Esophagus muscularis mucosa (tissue), 4 donors: ENCODE measurements at regions not wholly inside any gene's neighbourhood (a gene's known extent, or its start where the extent isn't known, plus 50 kb on each side); places are given as distances from the start of the nearest gene placed in this dataset.

Experiments used
- DNase-seq: peaks from one replicate; pipeline ENCODE4 v3.0.0-alpha.2; 2017; ENCODE audit errors: extremely low spot score
- H3K27ac ChIP-seq, 4 donors: fragments of 200-600 bp; sonication (generic); replicated peaks in 1 of 4; 1 replicate in 3 of 4; 2 replicates in 1 of 4; pipeline ENCODE4 v1.5.1; 2016 to 2019; ENCODE audit warnings: mild to moderate bottlenecking in 1 of 4
- H3K27me3 ChIP-seq, 4 donors: fragments of 200-600 bp; sonication (generic); one replicate each; pipeline versions ENCODE4 v1.5.1 to v1.6.0; 2016 to 2019
- H3K36me3 ChIP-seq, 4 donors: fragments of 200-600 bp; sonication (generic); one replicate each; pipeline ENCODE4 v1.5.1; 2016 to 2019
- H3K4me1 ChIP-seq, 4 donors: fragments of 200-600 bp; sonication (generic); one replicate each; pipeline ENCODE4 v1.5.1; 2016 to 2019
- H3K4me3 ChIP-seq, 4 donors: fragments of 200-600 bp; sonication (generic); 1 replicate in 2 of 4; 2 replicates in 2 of 4; pipeline ENCODE4 v1.5.1; 2016 to 2019; ENCODE audit warnings: mild to moderate bottlenecking in 4 of 4, moderate library complexity in 1 of 4
- H3K9me3 ChIP-seq, 4 donors: fragments of 200-600 bp; sonication (generic); 1 replicate in 3 of 4; 2 replicates in 1 of 4; pipeline ENCODE4 v1.5.1; 2016 to 2019
- EP300 ChIP-seq: sonication (generic); formaldehyde crosslinking; IDR thresholded peaks from one replicate; pipeline ENCODE4 v1.6.1; 2017; ENCODE audit warnings: antibody characterized with exemption
- POLR2A ChIP-seq: fragments of 450-650 bp; IDR thresholded peaks from one replicate; pipeline ENCODE4 v1.6.1; 2017; ENCODE audit warnings: antibody characterized with exemption, moderate library complexity, mild to moderate bottlenecking, low read depth
- POLR2AphosphoS5 ChIP-seq, 2 donors: sonication (generic); formaldehyde crosslinking; IDR thresholded peaks; one replicate each; pipeline ENCODE4 v1.6.1; 2017; ENCODE audit warnings: antibody characterized with exemption in 2 of 2
- WGBS: methylation state at CpG from one replicate; pipeline ENCODE4 v1.1.5; 2018; 5-methylcytosine and 5-hydroxymethylcytosine counted together
- intact Hi-C: fragments of 100-400 bp; cut with DNase I; formaldehyde crosslinking; loops from one replicate; pipeline ENCODE4 v1.15.1; 2023
- TF ChIP-seq, protein P1 (sequence below), 3 experiments: fragments of 200-600 bp in 2 of 3; fragments of 450-650 bp in 1 of 3; sonication (generic) in 2 of 3; IDR thresholded peaks; one replicate each; pipeline ENCODE4 v1.5.1; 2017 to 2019; ENCODE audit warnings: antibody characterized with exemption in 3 of 3, mild to moderate bottlenecking in 2 of 3, moderate library complexity in 1 of 3

DNA sequence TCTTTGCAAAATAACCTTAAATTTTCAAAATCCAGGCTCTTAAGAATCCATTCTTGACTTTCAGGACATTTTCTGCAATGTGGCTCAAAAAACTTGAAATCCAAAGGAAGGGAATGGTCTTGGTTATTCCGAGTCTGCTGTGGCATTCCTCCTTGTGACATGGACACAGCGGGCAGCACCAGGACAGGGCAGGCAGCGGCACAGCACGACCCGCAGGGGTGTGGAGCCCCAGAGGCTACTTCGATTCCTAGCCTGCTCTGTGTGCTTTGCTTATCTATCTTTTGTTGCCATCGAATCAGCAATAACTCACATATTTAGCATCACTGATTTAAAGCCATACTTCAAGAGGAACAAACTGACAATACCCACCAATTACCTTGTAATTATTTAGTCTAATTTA is 420.2 kb upstream of the IRX1 start:
- Histone ChIP-seq H3K9me3 (peaks cover 0 to 3% (median 1%) of the 10 kb centered on the region in 4 donors), H3K27ac (no peak overlapping the region), H3K36me3 (no peaks in the 10 kb centered on the region), H3K27me3 (peaks cover 0 to 13% (median 0%) of the 10 kb centered on the region in 4 donors), H3K4me1 (no peaks in the 10 kb centered on the region), H3K4me3 (no peak overlapping the region)
- intact Hi-C loops, result no loop called here
- 71% methylated on average over 7 of the region's 7 CpGs for WGBS
- DNase-seq, result no peak
- TF ChIP-seq POLR2AphosphoS5 (IDR thresholded peaks at IDR 0.05), result no peak
- TF ChIP-seq, protein P1, sequence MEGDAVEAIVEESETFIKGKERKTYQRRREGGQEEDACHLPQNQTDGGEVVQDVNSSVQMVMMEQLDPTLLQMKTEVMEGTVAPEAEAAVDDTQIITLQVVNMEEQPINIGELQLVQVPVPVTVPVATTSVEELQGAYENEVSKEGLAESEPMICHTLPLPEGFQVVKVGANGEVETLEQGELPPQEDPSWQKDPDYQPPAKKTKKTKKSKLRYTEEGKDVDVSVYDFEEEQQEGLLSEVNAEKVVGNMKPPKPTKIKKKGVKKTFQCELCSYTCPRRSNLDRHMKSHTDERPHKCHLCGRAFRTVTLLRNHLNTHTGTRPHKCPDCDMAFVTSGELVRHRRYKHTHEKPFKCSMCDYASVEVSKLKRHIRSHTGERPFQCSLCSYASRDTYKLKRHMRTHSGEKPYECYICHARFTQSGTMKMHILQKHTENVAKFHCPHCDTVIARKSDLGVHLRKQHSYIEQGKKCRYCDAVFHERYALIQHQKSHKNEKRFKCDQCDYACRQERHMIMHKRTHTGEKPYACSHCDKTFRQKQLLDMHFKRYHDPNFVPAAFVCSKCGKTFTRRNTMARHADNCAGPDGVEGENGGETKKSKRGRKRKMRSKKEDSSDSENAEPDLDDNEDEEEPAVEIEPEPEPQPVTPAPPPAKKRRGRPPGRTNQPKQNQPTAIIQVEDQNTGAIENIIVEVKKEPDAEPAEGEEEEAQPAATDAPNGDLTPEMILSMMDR (IDR thresholded peaks at IDR 0.05), result no peak
- TF ChIP-seq EP300, result no peak
- no peak for TF ChIP-seq POLR2A

DNA sequence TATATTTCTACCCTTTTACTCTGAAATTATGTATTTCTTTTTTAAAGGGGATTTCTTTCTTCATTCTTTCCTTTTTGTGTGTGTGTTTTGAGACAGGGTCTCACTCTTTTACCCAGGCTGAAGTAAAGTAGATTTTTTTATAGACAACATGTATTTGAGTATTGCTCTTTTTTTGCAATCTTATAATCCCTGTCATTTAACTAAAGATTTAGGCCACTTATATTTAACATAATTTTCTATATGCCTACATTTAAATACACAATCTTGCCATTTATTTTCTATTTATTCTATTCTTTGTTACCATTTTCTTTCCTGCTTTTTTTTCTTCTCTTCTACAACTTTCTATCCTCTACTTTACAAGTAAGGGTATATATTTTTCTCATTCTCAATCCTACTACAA is 416.0 kb upstream of the IRX2 start:
- Histone ChIP-seq H3K27me3 (no peaks in the 10 kb centered on the region), H3K27ac (no peak overlapping the region), H3K36me3 (no peaks in the 10 kb centered on the region), H3K9me3 (peaks cover 0 to 19% (median 14%) of the 10 kb centered on the region in 4 donors), H3K4me3 (no peak overlapping the region), H3K4me1 (no peaks in the 10 kb centered on the region)
- intact Hi-C loops, result no loop called here
- no peak for DNase-seq
- TF ChIP-seq POLR2A (no peak), POLR2AphosphoS5 (IDR thresholded peaks at IDR 0.05) (no peak), EP300 (no peak)
- TF ChIP-seq, protein P1 (IDR thresholded peaks at IDR 0.05), result no peak

DNA sequence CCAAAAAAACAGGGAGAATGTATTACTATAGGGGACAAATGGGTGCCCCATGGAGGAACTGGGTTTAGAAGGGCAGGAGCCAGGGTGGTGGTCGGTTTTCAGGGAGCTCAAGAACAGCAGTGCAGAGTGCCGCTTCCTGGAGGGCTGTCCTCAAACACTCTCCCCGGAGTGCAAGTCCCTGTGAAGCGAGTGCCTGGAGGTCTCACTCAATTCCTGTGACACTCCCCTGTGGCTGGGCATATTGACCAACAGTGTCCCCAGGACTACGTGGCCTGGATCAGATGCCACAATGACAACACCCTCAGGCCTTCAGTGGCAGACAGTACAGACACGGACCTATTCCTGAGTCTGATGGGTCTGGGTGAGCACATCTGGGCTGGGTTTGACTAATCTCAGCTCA is 412.1 kb upstream of the IRX2 start:
- no peaks in the 10 kb centered on the region for H3K4me1 ChIP-seq
- 83% methylated on average over 6 of the region's 6 CpGs for WGBS
- no peaks in the 10 kb centered on the region for H3K36me3 ChIP-seq
- intact Hi-C loops, result no loop called here
- peaks cover 0 to 15% (median 10%) of the 10 kb centered on the region in 4 donors for H3K9me3 ChIP-seq
- H3K27me3 ChIP-seq, result peaks cover 0 to 6% (median 0%) of the 10 kb centered on the region in 4 donors
- DNase-seq, result peak; percentile 74
- no peak for TF ChIP-seq POLR2AphosphoS5 (IDR thresholded peaks at IDR 0.05)
- no peak for TF ChIP-seq EP300
- TF ChIP-seq, protein P1 (IDR thresholded peaks at IDR 0.05), result no peak
- no peak for TF ChIP-seq POLR2A
- no peak overlapping the region for H3K4me3 ChIP-seq
- H3K27ac ChIP-seq, result no peak overlapping the region

DNA sequence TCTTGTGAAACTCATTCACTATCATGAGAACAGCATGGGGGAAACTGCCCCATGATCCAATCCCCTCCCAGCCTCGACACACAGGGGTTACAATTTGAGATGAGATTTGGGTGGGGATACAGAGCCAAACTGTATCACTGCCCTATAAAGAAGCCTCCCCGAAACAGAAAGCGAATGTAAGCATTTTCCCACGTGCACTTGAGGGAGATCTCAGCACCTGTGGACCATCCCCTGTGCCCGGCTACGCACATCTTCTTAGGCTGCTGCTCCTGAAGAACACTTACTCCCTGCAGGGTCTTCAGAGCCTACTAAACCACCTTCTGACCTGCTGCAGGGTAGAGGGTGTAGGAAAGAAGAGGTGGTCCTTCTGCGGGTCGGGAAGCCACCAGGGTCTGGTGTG is 410.2 kb upstream of the IRX2 start:
- no peak overlapping the region for H3K4me3 ChIP-seq
- 54% methylated on average over 8 of the region's 8 CpGs for WGBS
- H3K4me1 ChIP-seq, result no peaks in the 10 kb centered on the region
- TF ChIP-seq POLR2A (no peak), POLR2AphosphoS5 (IDR thresholded peaks at IDR 0.05) (no peak), EP300 (no peak)
- TF ChIP-seq, protein P1 (IDR thresholded peaks at IDR 0.05), result no peak
- peaks cover 0 to 6% (median 0%) of the 10 kb centered on the region in 4 donors for H3K27me3 ChIP-seq
- intact Hi-C loops, result no loop called here
- H3K9me3 ChIP-seq, result no peaks in the 10 kb centered on the region
- peak; percentile 53 for DNase-seq
- H3K27ac ChIP-seq, result no peak overlapping the region
- H3K36me3 ChIP-seq, result no peaks in the 10 kb centered on the region

DNA sequence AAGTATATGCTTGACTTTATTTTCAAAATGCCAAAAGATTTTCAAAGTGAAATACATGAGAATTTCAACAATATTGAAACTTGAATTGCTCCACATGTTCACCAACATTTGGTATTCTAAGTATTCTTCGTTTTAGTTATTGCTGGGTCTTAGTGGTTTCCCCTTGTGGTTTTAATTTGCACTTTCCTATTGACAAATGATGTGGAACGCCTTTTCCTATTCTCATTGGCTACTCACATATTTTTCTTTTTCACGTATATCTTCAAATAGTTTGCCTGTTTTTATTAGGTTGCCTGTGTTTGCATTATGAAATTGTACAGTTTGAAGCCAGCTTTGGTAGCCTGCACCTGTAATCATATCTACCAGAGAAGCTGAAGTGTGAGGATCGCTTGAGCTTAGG is 405.7 kb upstream of the IRX2 start:
- intact Hi-C loops, result no loop called here
- DNase-seq, result peak; percentile 55

More for the DNA sequence above, 405.7 kb upstream of the IRX2 start:
- Histone ChIP-seq H3K9me3 (no peaks in the 10 kb centered on the region), H3K27me3 (peaks cover 0 to 13% (median 0%) of the 10 kb centered on the region in 4 donors), H3K27ac (no peak overlapping the region), H3K4me1 (no peaks in the 10 kb centered on the region), H3K36me3 (no peaks in the 10 kb centered on the region), H3K4me3 (no peak overlapping the region)
- TF ChIP-seq EP300 (no peak), POLR2AphosphoS5 (IDR thresholded peaks at IDR 0.05) (no peak), POLR2A (no peak)
- TF ChIP-seq, protein P1 (IDR thresholded peaks at IDR 0.05), result no peak
- 57% methylated on average over 4 of the region's 4 CpGs for WGBS
